CD4-positive, alpha-beta T cell (primary cell): ENCODE measurements at regions not wholly inside any gene's neighbourhood (a gene's known extent, or its start where the extent isn't known, plus 50 kb on each side); places are given as distances from the start of the nearest gene placed in this dataset.
"Not testable (repeated sequence)": the region's sequence is repeated elsewhere in the genome, so short reads cannot be mapped to it uniquely, and the experiment has no call there.

Source experiments
- ATAC-seq: fragments of 200-7000 bp; cut with Tn5 transposase; one replicate; pipeline ENCODE4 v1.10.0; 2022; ENCODE audit warnings: mild to moderate bottlenecking; ENCODE audit not compliant: poor library complexity
- CTCF ChIA-PET: fragments of 350-600 bp; sonication (Branson Sonifier 250); formaldehyde crosslinking; loops from one replicate; lab custom pipeline; 2021; ENCODE audit warnings: antibody characterized with exemption, inconsistent platforms; lab: Charles Lee
- POLR2A ChIA-PET: fragments of 350-600 bp; sonication (Branson Sonifier 250); formaldehyde crosslinking; loops from one replicate; lab custom pipeline; 2021; ENCODE audit warnings: antibody characterized with exemption, inconsistent platforms; lab: Charles Lee
- DNase-seq, 14 experiments: peaks; one replicate each; pipeline ENCODE4 v3.0.0-alpha.2; 2013 to 2020; ENCODE audit warnings: mixed read lengths in 2 of 14
- H3K27ac ChIP-seq, 2 donors: one replicate each; pipeline versions ENCODE4 v1.5.1 to v1.7.0; 2013; ENCODE audit warnings: low read length in 2 of 2, low read depth in 1 of 2, mild to moderate bottlenecking in 1 of 2
- H3K27me3 ChIP-seq, 2 experiments: 1 replicate in 1 of 2; 2 replicates in 1 of 2; pipeline versions ENCODE4 v1.6.1 to v1.7.0; 2013; ENCODE audit warnings: low read length in 2 of 2, control low read depth in 1 of 2, mild to moderate bottlenecking in 1 of 2, moderate library complexity in 1 of 2; ENCODE audit not compliant: insufficient read depth in 2 of 2, control insufficient read depth in 1 of 2
- H3K36me3 ChIP-seq: one replicate; pipeline ENCODE4 v1.6.1; 2013; ENCODE audit warnings: low read length, control low read depth; ENCODE audit not compliant: insufficient read depth
- H3K4me1 ChIP-seq: one replicate; pipeline ENCODE4 v1.6.1; 2013; ENCODE audit warnings: low read length, control low read depth; ENCODE audit not compliant: insufficient read depth
- H3K4me3 ChIP-seq: one replicate; pipeline ENCODE4 v1.5.1; 2013; ENCODE audit warnings: mild to moderate bottlenecking, low read length, moderate library complexity
- H3K9me3 ChIP-seq, 2 experiments: 1 replicate in 1 of 2; 2 replicates in 1 of 2; pipeline versions ENCODE4 v1.6.1 to v1.7.0; 2013; ENCODE audit warnings: low read length in 2 of 2, mild to moderate bottlenecking in 2 of 2, control low read depth in 1 of 2, moderate library complexity in 1 of 2; ENCODE audit not compliant: control insufficient read depth in 1 of 2, insufficient read depth in 1 of 2
- H3K27ac Mint-ChIP-seq: one replicate; pipeline ENCODE4 v1.8.0; 2020; ENCODE audit warnings: mixed read lengths
- H3K27me3 Mint-ChIP-seq: one replicate; pipeline ENCODE4 v1.8.0; 2021; ENCODE audit warnings: mixed read lengths
- H3K36me3 Mint-ChIP-seq: one replicate; pipeline ENCODE4 v1.8.0; 2021; ENCODE audit warnings: low read depth, mixed read lengths
- H3K4me1 Mint-ChIP-seq: one replicate; pipeline ENCODE4 v1.8.0; 2021; ENCODE audit warnings: low read depth, mixed read lengths
- H3K4me3 Mint-ChIP-seq: one replicate; pipeline ENCODE4 v1.8.0; 2020; ENCODE audit warnings: mild to moderate bottlenecking, mixed read lengths
- H3K9me3 Mint-ChIP-seq: one replicate; pipeline ENCODE4 v1.8.0; 2020; ENCODE audit warnings: mixed read lengths
- intact Hi-C, 2 experiments: fragments of 100-400 bp; cut with DNase I in 1 of 2; cut with micrococcal nuclease in 1 of 2; formaldehyde crosslinking; loops; one replicate each; pipeline versions ENCODE4 v1.15.1 to v1.9.0; 2023 to 2025; cut with DNase I, micrococcal nuclease
- TF ChIP-seq, protein P1 (sequence below): fragments of 200-600 bp; IDR thresholded peaks from one replicate; pipeline ENCODE4 v1.8.0; 2022; ENCODE audit warnings: antibody characterized with exemption, mild to moderate bottlenecking

DNA sequence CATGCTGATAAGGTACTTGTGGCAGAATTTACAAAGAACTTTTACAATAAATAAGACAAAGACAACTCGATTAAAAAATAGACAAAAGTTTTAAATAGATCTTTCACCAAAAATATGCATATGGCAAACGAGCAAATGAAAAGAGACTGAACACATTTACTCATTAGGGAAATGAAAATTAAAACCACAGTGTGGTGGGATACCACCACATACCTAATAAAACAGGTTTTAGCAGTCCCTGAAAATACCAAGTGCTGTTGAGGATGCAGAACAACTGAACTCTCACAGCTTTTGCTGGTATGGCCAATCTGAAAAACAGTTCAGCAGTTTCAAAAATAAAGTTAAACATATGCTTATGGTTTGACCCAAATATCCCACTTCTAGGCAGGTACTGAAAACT lies 205.4 kb upstream of the ADO start:
- H3K27me3 ChIP-seq = no peaks in the 10 kb centered on the region
- Mint-ChIP-seq H3K36me3 (no peaks in the 10 kb centered on the region), H3K4me3 (no peak overlapping the region), H3K27ac (no peak overlapping the region), H3K27me3 (no peaks in the 10 kb centered on the region), H3K4me1 (no peaks in the 10 kb centered on the region), H3K9me3 (no peaks in the 10 kb centered on the region)
- no peak for ATAC-seq
- no peaks in the 10 kb centered on the region for H3K36me3 ChIP-seq
- no peak for DNase-seq
- ChIA-PET CTCF (interaction anchor here (0.8 kb wide), 1 partner anchor 11 kb away, joined by 3 read pairs; no protein-coding TSS in a partner anchor), POLR2A (no interaction called here)
- H3K4me3 ChIP-seq = no peak overlapping the region
- intact Hi-C loops = loop anchor here in 1 of 2 experiments (5.0 kb wide), 1 partner anchor 1123 kb away; no protein-coding TSS in a partner anchor
- TF ChIP-seq, protein P1, sequence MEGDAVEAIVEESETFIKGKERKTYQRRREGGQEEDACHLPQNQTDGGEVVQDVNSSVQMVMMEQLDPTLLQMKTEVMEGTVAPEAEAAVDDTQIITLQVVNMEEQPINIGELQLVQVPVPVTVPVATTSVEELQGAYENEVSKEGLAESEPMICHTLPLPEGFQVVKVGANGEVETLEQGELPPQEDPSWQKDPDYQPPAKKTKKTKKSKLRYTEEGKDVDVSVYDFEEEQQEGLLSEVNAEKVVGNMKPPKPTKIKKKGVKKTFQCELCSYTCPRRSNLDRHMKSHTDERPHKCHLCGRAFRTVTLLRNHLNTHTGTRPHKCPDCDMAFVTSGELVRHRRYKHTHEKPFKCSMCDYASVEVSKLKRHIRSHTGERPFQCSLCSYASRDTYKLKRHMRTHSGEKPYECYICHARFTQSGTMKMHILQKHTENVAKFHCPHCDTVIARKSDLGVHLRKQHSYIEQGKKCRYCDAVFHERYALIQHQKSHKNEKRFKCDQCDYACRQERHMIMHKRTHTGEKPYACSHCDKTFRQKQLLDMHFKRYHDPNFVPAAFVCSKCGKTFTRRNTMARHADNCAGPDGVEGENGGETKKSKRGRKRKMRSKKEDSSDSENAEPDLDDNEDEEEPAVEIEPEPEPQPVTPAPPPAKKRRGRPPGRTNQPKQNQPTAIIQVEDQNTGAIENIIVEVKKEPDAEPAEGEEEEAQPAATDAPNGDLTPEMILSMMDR = no peak
- no peaks in the 10 kb centered on the region for H3K4me1 ChIP-seq
- H3K27ac ChIP-seq = no peak overlapping the region
- no peaks in the 10 kb centered on the region for H3K9me3 ChIP-seq

DNA sequence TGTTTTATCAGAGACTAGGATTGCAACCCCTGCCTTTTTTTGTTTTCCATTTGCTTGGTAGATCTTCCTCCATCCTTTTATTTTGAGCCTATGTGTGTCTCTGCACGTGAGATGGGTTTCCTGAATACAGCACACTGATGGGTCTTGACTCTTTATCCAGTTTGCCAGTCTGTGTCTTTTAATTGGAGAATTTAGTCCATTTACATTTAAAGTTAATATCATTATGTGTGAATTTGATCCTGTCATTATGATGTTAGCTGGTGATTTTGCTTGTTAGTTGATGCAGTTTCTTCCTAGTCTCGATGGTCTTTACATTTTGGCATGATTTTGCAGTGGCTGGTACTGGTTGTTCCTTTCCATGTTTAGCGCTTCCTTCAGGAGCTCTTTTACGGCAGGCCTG lies 198.0 kb upstream of the ADO start:
- DNase-seq, H3K27ac Mint-ChIP-seq, H3K4me1 Mint-ChIP-seq, H3K27me3 ChIP-seq, H3K4me3 ChIP-seq, H3K9me3 ChIP-seq, H3K9me3 Mint-ChIP-seq, ATAC-seq, H3K4me1 ChIP-seq, H3K27ac ChIP-seq, H3K36me3 Mint-ChIP-seq, intact Hi-C loops, H3K4me3 Mint-ChIP-seq, CTCF ChIA-PET, POLR2A ChIA-PET, H3K36me3 ChIP-seq: not testable (repeated sequence)
- H3K27me3 Mint-ChIP-seq = peaks cover 12% of the 10 kb centered on the region

DNA sequence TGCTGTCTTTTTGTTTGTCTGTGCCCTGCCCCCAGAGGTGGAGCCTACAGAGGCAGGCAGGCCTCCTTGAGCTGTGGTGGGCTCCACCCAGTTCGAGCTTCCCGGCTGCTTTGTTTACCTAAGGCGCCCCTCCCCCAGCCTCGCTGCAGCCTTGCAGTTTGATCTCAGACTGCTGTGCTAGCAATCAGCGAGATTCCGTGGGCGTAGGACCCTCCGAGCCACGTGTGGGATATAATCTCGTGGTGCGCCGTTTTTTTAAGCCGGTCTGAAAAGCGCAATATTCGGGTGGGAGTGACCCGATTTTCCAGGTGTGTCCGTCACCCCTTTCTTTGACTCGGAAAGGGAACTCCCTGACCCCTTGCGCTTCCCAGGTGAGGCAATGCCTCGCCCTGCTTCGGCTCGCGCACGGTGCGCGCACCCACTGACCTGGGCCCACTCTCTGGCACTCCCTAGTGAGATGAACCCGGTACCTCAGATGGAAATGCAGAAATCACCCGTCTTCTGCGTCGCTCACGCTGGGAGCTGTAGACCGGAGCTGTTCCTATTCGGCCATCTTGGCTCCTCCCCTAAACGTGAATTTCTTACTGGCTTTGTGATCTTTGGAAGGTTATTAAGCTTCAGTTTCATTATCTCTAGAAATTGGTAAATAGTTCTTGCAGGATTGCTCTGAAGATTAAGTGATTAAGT lies 196.2 kb upstream of the ADO start:
- not testable (repeated sequence) for H3K36me3 Mint-ChIP-seq, H3K9me3 Mint-ChIP-seq
- POLR2A ChIA-PET = interaction anchor here (3.0 kb wide), 1 partner anchor 209 kb away, joined by 25 read pairs; the partner anchor contains the start of gene EGR2

DNA sequence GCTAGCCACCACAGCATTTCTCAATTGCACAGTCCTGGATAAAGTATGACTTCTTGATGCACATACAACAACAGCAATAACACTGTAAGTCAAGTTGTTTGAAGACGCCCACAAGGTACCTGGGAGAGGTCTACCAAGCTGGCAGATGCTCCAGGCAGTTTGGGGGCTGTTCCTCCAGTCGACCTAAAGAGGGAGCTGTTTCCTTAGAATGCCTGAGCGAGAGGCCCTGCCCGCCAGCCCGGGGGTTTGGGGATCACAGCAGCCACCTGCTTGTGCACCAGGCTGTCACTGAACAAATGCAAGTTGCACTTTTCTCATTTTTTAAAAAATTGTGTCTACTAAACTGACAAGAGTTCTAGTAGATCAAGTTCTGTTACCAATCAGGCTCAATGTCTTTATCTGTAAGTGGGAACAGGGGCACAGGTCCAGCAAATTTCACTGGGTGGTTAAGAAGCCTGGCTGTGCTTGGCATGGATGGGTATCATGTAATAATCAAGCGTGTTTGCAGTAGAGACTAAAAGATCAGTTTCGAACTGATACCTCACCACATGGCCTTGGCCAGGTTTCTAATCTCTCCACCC lies 193.8 kb upstream of the ADO start:
- no peak overlapping the region for H3K4me3 Mint-ChIP-seq
- peak; percentile 48 to 86 (median 62) for DNase-seq
- no peaks in the 10 kb centered on the region for H3K9me3 Mint-ChIP-seq
- Histone ChIP-seq H3K4me1 (peaks cover 8% of the 10 kb centered on the region), H3K4me3 (no peak overlapping the region), H3K36me3 (no peaks in the 10 kb centered on the region), H3K9me3 (no peaks in the 10 kb centered on the region), H3K27ac (no peak overlapping the region), H3K27me3 (no peaks in the 10 kb centered on the region)
- CTCF ChIA-PET = interaction anchor here (0.6 to 4.8 kb wide), 20 partner anchors 10 to 1110 kb away, joined by 3 to 40 read pairs (median 4); partner anchors contain the start of genes ADO and EGR2
- peaks cover 12% of the 10 kb centered on the region for H3K27me3 Mint-ChIP-seq
- H3K4me1 Mint-ChIP-seq = peaks cover 4% of the 10 kb centered on the region
- H3K27ac Mint-ChIP-seq = no peak overlapping the region
- no peaks in the 10 kb centered on the region for H3K36me3 Mint-ChIP-seq
- intact Hi-C loops = loop anchor here (1.0 to 5.0 kb wide), 3 partner anchors 208 to 547 kb away; no protein-coding TSS in a partner anchor
- TF ChIP-seq, protein P1 = peak; percentile 83
- ATAC-seq = peak; percentile 99
- POLR2A ChIA-PET = interaction anchor here (0.6 to 3.0 kb wide), 4 partner anchors 27 to 473 kb away, joined by 3 to 25 read pairs (median 4); partner anchors contain the start of genes ADO and EGR2

More for the DNA sequence above, 196.2 kb upstream of the ADO start:
- peaks cover 12% of the 10 kb centered on the region for H3K27me3 Mint-ChIP-seq
- H3K27me3 ChIP-seq, ATAC-seq, H3K4me1 Mint-ChIP-seq, H3K4me3 Mint-ChIP-seq, DNase-seq, H3K4me1 ChIP-seq, H3K4me3 ChIP-seq, H3K27ac Mint-ChIP-seq, H3K36me3 ChIP-seq, H3K9me3 ChIP-seq, H3K27ac ChIP-seq, intact Hi-C loops: not testable (repeated sequence)
- CTCF ChIA-PET = interaction anchor here (4.8 kb wide), 1 partner anchor 209 kb away, joined by 40 read pairs; the partner anchor contains the start of gene EGR2
